ENCODE measurements at regions not wholly inside any gene's neighbourhood (a gene's known extent, or its start where the extent isn't known, plus 50 kb on each side); places are given as distances from the start of the nearest gene placed in this dataset.
"Not testable (repeated sequence)": the region's sequence is repeated elsewhere in the genome, so short reads cannot be mapped to it uniquely, and the experiment has no call there.

DNA sequence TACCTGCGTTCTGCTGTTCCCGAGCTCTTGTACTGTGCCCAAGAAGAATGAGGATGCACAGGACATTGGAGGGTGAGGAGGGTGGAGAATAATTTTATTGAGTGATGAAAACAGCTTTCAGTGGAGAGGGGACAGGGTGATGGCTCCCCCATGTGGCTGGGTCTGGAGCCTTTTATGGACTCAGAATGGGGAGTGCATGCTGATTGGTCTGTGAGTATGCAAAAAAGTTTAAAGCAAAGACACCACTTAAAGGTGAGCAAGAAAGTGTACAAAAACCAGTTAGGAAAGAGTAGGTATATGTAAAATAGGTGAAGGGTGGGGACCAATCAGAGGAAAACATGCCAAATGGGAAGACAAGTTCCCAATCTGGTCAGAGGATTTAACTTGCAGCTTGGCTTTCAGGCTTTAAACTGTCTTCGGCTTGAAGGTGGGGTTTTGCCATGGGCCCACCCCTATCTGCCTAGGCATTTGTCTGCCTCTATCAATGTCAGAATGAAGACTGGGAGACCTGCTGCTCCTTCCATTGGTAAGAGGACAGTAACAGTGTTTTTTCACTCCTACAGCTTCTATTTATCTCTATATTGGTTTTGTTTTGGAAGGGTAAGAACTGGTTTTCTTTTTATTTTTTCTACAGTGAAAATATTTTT, 118.0 kb upstream of the RAI14 start:
- no peak for DNase-seq

DNA sequence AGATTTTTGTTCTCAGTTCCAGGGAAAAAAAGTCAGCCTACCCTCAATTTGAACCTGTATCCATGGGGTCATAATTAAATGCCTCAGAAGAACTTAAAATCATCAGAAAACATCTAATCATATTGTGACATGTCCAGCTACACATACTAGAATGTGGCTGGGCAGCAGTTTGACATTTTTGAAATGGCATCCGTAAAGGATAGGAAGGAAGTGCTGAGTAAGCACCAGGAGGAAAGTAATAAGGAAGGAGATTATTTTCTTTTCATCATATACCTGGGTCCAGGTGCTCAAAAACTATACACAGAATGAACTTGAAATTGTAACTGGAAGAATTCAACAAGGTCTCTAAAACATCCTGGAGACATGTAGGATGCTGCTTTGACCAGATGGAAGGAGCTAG, 116.9 kb upstream of the RAI14 start:
- no peak for DNase-seq

DNA sequence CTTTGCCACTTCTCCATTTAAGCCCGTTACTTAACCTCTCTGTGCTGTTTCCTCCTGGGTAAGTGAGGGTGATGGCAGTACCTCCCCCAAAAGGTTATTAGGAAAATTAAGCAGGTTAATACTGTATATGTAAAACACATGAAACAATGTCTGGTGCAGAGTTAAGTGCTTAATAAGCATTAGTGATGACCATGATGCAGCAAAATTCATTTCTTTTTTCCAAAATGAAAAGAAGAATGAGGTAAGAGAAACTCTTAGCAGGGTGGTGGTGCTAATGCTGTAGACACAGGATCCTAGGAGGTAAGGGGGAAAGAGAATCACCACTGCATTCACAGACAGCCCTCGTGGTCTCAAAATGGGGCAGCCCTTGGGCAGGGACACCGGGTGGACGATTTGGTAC, 115.1 kb upstream of the RAI14 start:
- no peak for DNase-seq

DNA sequence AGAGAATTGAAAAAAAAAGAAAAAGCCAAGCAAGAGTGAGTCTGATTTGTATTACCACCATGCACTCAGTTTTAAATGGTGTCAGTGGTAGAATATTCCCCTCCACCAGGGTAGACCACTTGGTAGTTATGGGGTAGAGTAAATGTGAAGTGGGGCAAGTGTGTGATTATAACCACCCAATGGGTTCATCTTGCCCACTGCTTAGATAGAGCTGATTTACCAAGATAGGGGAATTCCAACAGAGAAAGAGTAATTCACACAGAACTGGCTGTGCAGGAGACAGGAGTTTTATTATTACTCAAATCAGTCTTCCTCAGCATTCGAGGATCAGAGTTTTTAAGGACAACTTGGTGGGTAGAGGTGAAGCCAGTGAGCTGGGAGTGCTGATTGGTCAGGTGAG, 113.3 kb upstream of the RAI14 start:
- no peak for DNase-seq

DNA sequence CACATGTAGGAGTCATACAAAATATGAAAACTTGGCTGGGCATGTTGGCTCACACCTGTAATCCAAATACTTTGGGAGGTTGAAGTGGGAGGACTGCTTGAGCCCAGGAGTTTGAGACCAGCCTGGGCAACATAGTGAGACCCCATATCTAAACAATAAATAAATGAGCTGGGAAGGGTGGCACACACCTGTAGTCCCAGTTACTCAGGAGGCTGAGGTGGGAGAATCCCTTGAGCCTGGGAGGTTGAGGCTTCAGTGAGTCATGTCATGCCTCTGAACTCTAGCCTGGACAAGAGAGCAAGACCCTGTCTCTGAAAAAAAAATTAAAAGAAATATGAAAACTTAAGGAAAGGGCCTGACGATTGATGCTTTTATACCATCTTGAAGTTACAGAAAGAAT, 112.4 kb upstream of the RAI14 start:
- DNase-seq, result no peak

DNA sequence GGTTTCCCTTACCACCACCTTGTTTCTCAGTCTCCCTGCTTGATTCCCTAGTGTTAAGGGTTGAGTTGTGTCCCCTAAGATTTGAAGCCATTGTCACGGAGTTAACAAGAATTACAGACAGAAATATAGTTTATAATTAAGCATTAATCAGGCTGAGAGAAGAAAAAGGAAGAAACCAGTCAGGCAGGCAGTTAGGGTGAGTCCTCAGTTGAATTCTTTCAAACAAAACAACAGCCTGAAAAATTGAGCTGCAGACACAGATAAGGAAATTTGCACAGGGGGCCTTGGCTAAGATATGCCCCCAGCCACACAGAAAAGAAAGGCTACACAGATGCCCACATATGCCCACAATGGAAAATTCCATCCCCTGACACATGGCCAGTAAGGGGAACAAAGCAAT, 111.7 kb upstream of the RAI14 start:
- DNase-seq, result no peak

DNA sequence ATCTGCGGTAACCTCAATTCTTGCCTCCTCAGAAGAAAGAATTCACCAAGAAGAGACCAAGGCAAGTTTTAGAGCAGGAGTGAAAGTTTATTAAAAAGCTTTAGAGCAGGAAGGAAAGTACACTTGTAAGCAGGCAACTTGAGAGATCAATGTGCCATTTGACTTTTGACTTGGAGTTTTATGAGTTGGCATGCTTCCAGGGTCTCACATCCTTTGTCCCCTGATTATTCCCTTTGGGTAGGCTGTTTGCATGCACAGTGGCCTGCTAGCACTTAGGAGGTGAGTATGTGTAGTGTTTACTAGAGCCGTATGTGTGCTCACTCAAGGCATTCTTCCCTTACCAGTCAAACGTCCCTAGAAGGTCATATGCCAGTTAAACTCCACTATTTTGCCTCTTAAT, 111.0 kb upstream of the RAI14 start:
- DNase-seq, result no peak

DNA sequence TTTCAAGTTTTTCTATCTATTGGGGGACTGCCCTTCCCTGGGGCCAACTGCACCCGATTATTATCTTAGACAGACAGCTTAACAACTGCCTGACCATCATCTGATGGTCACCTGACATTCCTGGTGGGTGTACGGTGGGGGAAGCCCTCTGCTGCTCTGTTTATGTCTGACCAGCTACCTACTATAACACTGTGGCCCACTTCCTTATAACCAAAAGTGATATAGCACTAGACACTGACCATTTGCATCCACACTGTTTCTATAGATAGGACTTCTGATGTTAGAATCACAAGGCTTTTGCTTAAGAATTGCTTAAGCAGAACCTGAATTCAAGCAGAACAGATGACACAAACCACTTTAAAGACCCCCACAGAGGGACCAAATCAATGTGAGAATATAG, 110.5 kb upstream of the RAI14 start:
- no peak for DNase-seq

DNA sequence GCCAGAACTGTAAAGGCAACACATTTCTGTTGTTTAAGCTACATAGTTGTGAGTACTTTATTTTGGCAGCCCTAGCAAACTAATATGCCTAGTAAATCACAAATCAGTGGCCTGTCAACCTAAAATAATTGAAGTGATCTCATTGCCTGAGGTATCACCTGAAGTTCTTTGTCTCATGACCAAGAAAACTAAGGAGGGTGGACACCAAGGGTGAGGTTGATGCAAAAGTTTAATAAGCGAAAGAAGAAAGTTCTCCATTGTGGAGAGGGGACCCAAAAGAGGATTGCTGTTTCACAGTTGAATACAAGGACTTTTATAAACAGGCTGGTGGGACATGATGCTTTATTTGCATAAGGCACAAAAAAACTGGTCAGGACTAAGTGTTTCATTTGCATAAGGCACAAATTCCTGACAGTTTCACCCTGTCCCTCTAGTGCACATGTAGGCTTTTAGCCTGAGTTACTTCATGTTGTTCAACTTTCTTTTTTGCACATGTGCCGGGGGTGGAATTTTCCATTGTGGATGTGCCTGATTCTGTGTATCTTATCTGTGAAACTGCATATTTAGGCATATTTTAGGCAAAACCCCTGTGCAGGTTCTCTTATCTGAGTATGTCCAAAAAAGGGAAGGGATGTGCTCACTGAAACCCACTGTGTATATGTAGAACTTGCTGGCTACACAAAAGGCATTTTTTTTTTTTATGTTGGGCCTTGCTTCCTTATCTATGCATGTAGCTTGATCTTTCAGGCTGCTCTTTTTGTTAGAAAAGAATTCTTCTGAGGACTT, 108.6 kb upstream of the RAI14 start:
- no peak for DNase-seq

DNA sequence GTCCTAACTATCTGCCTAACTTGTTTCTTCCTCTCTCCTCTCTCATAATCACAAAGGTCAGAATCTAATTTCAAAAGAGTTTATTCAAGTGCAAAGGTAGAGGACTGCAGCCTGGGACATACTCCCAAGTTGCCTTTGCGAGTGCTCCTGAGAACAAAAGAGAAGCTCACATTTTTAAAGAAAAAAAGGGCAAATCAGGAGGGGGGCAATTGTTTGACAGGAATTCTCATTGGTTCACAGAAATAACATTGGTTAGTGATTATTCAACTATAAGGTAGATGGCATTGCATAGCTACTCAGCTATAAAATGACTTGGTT, 108.1 kb upstream of the RAI14 start:
- no peak for DNase-seq

DNA sequence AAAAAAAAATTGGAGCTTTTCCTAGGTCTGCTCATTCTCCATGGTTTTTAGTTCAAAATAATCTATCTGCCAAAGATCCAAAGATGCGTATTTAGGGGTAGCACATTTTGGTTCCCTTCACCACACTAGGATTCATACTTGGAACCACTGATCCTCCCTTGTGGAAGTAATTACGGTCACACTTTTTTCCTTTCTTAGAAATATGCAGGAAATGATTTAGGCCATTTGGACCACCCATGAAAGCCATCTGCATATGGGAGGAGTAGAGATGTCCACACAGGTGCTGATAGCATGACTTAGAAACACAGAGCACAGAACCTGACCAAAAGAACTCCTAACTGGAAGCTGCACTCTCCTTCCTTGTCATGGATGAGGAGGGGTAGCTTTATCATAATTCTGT, 105.9 kb upstream of the RAI14 start:
- no peak for DNase-seq

DNA sequence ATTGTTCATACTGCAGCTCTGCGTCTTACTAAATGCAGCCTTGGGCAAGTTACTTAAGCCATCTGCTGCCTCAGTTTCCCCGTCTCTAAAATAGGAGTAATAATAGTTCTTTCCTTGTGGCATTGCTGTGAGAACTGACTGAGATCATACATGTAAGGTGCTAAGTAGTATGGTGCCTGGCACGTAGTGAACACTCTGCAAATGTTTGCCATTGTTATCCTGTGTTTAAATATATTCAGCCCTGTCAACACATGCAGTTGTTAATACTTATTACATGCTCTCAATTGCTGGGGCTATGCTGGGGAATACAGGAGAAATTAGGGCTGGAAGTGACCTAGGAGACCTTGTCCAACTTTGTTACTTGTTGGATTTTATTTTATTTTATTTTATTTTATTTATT, 105.2 kb upstream of the RAI14 start:
- no peak for DNase-seq

DNA sequence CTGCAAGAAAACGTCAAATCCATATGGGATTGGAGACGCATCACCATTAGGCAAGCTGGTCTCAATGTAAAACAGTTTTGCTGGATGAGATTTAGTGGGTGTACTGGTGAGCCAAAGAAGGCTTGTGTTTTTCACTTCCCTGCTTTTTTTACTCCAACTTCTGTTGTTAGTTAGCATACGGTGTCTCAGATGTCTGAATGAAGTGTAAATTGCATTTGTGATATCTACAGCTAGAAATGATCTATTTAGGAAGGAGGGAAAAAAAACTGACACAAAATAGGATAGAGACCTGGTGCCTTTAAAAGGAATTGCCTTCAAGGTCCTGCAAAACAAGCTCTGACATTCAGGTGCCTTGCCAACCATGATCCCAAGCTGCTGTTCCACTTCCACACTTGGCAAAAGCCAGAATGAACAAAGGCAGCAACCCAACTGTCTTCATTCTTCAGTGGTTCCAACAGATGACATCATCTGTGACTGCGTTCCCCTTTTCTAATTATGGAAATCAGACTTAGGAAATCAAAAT, 104.2 kb upstream of the RAI14 start:
- no peak for DNase-seq

DNA sequence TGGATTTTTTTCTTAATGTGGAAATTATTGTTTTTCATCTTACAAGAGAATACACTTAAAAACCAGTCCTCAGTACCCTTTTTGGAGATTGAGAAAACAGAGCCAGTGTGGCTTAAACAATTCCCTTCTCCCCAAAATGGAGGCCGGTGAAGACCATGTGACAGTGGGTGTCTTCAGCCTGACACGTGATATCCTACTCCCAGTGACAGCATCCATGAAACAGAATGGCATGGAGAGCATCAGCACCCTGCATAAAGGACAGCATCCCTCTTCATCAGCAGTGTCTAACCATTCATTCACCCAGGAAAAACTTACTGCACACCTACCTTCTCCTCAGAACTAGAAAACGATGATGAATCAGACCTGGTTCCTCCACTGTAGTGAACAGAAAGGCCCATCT, 103.4 kb upstream of the RAI14 start:
- DNase-seq, result no peak

DNA sequence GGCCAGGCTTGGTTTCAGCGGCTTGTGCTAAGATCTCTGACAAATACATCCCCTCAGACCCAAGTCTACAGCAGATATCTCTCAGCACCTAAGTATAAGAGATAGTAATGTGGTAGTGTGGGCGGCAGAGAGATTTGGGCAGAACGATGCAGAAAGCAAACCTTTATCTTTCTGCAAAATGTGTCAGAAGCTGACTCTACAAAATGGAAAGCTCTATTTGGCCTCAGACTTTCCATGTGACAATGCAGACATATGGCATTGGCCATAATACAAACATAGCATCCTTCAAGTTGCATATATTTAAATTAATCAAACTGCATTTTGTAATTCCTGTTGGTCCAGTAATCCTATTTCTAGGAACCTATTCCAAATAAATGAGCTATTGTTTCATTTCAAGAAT, 102.5 kb upstream of the RAI14 start:
- DNase-seq, result no peak

DNA sequence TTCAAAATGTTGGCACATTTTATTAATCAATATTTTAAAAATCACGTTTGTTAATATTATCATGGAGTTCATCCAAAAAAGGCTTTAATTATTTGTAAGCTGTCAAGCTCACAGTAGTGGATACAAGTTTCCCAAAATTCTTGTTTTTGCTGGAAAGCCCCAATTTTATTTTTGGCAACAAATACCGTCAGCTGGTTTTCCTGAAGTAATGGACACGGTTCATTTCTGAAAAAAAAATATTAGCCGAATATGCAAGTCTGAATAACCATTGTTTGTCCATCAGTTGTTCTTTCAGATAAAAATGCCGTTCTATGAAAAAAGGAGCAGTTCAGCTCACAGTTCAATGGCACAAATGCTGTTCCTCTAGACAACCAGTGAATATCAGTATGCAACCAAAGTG, 101.5 kb upstream of the RAI14 start:
- DNase-seq, result no peak

DNA sequence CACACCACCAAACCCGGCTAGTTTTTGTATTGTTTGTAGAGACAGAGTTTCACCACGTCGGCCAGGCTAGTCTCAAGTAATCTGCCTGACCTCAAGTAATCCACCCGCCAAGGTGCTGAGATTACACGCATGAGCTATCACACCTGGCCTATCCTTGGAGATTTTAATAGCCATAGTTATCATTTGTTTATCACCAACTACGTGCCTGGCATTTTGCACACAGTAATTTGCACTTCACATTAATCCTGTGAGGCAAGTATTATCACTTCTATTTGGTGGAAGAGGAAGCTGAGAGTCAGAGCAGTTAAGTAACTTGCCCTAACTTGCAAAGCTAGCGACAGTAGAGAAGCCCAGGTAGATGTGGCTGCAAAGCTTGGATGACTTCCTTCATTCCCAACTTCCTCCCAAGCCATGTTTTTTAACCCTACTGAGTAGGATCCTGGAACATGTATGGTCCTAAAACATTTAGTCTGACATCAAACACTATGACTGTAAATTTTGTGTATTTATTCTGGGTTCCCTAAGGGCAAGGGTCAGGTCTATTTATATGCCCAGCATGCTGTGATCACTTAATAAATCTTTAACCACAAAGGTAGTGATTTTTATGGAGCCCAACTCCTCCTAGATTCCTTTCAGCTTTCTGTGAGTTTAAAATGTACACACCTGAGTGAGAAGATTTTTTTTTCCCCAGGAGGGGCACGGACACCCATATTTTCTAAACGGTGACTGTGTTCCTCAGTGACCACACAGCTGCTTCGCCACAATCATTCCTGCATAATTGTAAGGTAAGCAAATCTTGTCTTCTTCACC, 100.2 kb upstream of the RAI14 start:
- no peak for DNase-seq

DNA sequence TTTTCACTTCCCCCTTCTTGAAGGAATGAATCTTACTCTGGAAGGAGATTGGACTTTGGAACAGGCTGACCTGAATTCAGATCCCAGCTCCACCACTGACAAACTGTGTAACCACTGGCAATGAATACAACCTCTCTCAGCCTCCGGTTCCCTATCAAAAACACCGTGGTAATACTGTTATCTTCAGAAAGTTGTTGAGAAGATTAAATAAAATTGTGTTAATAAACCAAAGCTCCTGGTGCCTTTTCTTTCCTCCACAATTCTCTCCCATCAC, 99.7 kb upstream of the RAI14 start:
- no peak for DNase-seq

DNA sequence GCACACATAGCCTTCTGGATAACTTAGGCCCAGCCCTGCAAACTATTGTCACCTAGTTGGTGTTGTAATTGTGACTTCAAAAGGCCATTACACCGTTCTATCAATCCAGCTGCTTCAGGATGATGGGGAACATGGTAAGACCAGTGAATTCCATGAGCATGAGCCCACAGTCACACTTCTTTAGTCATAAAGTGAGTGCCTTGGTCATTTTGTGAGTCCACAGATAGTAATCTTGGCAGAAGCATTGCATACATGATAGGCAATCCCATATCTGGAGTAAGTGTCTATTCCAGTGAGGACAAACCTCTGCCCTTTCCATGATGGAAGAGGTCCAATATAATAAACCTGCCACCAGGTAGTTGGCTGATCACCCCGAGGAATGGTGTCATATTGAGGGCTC, 94.5 kb upstream of the RAI14 start:
- not testable (repeated sequence) for DNase-seq

DNA sequence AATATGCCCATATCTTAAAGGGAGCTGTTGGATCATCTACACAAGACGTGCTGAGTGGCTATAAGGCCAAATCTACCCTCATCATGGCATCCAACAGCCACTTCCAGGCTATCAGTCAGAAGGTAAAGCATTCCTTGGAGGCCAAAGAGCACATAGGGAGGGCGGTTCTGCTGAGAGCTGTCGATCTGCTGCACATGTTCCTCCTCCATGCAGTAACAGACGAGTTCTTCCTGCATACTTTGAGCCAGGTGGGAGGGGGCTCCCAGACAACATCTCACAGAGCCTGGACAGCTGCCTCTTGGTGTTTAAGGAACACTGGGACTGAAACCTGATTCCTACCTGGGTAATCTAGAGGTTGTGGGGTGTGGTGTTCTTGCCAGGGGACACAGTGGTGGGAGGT, 93.3 kb upstream of the RAI14 start:
- DNase-seq, result no peak

DNA sequence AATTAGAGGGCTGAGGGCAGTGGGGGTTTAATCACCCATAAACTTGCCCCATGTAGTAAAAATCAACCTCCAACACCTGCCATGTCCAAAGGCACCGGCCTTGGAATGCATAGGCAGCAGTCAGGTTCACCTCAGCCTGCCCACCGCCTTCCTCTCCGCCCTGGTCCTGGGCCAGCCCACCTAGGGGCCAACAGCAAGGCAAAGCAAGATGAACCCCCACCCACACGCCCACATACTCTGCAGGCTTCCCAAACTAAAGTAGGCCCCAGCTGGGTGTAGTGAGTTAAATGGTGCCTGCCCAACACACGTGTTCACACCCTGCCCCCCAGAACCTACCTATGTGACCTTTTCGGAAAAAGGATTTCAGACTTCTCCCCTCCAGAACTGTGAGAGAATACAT, 92.9 kb upstream of the RAI14 start:
- no peak for DNase-seq

DNA sequence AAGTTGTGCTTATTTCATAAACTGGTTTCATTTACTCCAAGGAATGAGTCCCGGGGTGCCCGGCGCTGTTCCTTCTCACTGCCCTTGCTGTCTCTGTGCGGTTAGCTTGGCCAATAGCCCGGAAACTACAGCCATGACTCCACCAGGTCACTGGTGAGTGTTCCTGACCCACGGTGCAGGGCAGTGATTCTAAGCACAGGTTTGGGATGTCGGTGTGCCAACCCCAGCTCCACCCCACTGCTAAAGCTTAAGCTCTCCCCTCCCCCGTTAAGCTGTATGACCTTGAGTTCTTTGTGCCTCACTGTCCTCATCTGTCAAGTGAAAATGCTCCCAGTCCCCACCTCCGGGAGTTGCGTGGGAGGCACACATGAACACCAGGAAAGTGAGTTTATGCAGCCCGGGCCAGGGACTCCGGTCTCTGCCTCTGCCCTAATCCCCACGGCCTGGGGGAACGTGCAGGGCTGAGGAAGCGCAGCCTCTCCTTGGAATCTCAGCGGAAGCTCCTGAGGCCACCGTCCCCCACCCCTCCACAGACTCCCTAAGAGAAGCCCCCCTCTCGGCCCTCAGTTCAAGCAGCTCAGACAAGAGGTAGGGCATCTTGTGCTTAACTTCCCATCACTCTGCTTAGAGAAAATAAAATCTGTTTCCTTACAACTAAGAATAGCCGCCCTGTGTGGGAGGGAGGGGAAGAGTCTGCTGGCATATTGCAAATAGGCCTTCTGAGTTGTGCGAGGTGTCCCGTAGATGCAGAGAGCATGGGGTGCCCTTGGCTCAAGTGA, 92.0 kb upstream of the RAI14 start:
- no peak for DNase-seq

DNA sequence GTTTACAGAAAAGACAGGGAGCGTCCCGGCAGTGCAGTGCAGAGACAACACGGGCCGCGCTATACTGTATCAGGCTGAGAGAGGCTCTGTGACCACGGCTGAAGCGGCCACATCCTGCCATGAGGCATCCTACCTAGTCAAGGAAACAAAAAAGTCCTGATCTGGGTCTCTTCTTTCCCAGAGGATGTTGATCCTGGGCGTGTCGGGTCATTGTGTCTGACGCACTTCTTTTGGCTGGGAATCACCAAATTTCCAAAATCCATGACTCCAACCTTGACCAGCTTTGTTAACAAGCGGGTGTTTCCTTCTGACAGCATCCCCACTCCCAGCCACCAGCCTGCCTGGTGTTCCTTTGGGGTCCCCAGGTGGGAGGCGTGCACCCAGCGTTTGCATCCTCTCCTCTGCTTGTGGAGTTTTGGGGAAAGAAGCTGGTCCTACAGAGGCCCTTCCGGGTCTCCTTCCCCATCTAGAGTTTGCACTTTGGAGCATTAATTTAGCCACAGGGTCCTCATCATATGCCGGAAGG, 91.4 kb upstream of the RAI14 start:
- DNase-seq, result no peak

Measured in NCI-H2029 treated with DMSO at 0.1 percent for 48 hours (cell line).